Activated T-cell treated with anti-CD3 and anti-CD28 coated beads, Interleukin-2, amount 50 U/mL, for 48 hours (primary cell): ENCODE measurements at regions not wholly inside any gene's neighbourhood (a gene's known extent, or its start where the extent isn't known, plus 50 kb on each side); places are given as distances from the start of the nearest gene placed in this dataset.

Source experiments
- DNase-seq, 2 experiments: peaks; one replicate each; pipeline ENCODE4 v3.0.0-alpha.2; 2020

DNA sequence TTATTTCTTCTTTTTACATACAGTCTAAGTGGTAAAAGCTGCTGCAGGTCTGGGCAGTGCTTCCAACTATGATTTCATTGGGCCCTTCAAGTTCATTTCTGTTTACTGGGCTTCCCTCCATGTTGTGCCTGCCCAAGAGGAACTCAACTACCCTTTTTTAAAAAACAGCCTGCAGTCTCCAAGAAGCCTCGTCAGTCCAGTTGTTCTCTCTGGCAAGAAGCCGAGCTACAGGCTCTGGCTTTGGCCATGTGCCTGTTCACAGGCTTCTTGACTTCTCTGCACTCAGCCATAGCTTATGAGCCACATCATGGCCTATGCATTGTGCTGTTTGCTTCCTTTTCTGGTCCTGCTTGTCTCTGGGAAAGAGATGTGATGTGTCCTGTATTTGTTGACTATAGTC is 119.7 kb upstream of the PJA2 start:
- no peak for DNase-seq

- no peak for DNase-seq
Observed at GRCh38 chr5:109524555-109524954, 114.8 kb upstream of the PJA2 start.

- no peak for DNase-seq
Observed at GRCh38 chr5:109524026-109524425, 114.3 kb upstream of the PJA2 start.

DNA sequence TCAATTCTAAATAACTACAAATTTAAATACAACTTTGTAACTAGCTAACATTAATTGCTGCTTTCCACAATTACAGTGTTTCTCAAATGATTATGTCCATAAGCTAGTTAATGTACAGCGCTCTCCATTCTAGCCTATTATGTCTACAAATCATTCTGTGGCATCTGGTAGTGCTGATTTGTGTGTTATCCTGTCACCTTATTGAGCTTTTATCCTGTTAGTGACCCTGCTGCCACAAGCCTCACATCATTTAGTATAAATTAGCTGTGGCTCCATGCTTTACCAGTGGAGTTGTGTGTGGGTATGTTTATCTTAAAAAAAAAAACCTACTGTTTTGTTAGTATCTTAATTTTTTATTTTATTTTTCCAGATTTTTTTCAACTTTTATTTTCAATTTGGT is 112.6 kb upstream of the PJA2 start:
- no peak for DNase-seq

GRCh38 chr5:109519416-109519815 is 109.6 kb upstream of the PJA2 start:
- no peak for DNase-seq

DNA sequence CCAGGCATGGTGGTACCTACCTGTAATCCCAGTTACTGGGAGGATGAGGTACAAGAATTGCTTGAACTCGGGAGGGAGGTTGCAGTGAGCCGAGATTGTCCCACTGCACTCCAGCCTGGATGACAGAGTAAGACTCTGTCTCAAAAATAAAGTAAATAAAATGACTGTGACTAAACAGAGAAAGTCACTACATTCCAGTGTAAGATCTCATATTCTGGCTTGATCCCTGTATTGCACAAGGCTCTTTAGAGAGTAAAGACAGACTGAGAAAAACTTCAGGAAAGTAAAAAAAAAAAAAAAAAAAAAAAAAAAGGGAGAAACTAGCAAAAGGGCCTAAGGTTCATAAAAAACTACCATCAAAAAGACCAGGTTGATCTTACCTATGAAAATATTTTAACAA is 106.6 kb upstream of the PJA2 start:
- DNase-seq: no peak

DNA sequence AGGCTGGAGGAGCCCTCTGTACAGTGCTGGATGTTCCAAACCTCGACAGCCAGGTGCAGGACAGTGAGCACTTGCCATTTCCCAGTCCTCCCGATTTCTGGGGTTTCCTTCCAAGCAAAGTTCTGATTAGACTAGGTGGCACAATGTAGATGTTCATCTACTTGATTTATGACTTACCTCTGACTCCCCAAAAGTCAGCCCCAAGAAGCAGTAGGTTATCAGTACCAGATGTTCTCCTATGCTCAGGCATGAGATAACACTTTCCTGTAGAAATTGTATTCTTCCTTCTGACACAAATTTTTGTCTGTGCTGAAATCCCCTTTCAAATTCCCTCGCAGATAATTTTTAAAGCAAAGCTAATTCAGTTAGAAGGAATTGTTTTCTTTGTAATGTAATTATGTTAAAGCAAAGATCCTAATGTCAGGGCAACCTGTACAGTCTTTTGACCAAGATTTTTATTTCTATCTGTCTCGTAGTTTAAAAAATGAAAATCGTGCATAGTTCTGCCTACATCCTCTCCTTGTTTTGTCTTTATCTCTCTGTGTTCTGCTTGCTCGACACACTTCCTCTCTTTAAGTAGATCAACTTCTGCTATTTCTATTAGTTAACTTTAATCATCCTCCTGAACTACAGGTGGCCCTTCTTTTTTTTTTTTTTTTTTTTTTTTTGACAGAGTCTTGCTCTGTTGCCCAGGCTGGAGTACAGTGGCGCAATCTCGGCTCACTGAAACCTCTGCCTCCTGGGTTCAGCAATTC is 102.4 kb upstream of the PJA2 start:
- DNase-seq: no peak

DNA sequence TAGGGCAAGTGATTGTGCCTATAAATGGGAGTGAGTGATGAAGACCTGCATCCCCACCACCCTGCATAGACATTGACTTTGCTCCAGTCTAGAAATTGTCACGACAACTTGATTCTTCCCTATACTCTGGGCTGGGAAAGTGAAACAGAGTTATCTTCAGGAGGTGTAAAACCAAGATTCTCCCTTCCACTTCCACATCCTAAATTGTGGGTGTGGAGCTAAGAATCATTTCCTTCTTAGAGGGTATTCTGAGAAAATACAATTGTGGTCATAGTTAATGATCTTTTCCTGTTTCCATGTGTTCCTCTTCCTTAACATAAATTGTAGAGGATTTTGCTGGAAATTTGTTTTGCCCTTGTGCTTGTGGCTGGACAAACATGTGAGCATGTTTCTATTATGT is 96.8 kb upstream of the PJA2 start:
- DNase-seq: no peak

DNA sequence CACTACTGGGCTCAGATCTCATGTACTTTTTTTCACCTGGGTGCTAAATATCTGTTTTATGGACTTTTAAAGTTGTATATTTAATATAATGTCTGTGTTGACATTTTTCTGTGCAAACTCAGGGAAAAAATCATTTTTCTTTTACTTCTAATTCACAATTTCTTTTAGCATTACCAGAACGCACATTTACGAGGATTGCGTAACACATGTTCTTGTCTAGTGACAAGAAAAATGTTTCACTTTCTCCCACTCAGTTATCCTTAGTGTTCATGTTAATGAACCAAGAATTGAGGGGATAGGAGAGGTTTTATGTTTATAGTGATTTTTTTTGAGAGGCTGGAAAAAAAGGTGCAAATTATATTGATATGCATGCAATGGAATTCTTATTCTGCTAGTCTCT is 86.3 kb upstream of the PJA2 start:
- DNase-seq: no peak

DNA sequence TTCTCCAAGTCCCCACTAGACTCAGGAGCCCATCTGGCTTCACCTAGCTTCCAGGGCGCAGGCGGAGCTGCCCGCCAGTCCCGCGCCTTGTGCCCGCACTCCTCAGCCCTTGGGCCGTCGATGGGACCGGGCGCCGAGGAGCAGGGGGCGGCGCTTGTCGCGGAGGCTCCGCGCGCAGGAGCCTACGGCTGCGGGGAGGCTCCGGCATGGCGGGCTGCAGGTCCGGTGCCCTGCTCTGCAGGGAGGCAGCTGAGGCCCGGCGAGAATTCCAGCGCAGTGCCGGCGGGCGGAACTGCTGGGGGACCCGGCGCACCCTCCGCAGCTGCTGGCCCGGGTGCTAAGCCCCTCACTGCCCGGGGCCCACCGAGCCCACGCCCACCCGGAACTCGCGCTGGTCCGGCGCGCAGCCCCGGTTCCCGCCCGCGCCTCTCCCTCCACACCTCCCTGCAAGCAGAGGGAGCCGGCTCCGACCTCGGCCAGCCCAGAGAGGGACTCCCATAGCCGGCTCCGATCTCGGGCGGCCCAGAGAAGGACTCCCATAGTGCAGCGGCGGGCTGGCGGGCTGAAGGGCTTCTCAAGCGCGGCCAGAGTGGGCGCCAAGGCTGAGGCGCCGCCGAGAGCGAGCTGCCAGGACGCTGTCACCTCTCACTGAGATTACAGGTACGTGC is 78.1 kb upstream of the PJA2 start:
- no peak for DNase-seq

DNA sequence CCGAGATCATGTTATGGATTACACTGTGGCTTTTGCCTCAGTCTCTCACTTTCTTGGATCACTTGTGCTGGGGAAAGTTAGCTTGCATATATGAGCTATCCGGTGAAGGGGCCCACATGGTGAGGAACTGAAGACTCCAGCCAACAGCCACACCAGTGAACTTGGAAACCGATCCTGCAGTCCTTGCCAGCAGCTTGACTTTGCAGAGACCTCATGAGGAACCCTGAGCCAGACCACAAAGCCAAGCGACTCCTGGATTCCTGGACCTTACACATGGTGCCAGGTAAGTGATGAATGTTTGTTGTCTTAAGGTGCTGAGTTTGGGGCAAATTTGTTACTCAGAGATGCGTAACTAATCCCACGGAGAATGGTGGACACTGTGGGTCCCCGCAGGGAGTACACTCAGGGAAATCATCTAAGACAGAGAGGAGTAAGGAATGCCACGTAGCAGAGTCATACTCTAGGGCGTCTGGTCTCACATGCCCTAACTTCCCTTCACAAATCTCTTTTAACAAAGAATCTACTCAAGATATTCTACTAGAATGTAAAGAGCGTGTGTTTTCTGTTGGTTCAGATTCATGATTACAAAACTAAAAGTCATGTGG is 76.5 kb upstream of the PJA2 start:
- DNase-seq: no peak

DNA sequence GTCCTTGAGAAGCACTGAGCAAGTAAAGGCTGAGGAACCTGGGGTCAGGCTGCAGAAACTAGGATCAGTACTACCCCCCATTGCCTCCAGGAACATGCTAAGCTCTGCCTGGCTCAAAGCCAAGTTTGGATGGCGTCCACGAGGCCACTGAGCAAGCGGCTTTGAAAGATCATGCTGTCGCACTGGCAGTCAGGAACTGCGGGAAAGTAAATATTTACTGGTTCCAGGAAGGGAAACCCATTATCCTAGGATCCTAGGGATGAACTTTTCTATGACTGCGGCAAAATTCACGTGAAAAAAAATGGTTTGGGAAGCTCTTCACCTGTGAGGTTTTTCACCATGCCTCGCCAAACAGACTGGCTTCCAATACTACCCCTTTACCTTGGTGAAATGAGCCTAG is 75.3 kb upstream of the PJA2 start:
- no peak for DNase-seq

- no peak for DNase-seq
Observed at GRCh38 chr5:109484597-109484996, 74.8 kb upstream of the PJA2 start.

DNA sequence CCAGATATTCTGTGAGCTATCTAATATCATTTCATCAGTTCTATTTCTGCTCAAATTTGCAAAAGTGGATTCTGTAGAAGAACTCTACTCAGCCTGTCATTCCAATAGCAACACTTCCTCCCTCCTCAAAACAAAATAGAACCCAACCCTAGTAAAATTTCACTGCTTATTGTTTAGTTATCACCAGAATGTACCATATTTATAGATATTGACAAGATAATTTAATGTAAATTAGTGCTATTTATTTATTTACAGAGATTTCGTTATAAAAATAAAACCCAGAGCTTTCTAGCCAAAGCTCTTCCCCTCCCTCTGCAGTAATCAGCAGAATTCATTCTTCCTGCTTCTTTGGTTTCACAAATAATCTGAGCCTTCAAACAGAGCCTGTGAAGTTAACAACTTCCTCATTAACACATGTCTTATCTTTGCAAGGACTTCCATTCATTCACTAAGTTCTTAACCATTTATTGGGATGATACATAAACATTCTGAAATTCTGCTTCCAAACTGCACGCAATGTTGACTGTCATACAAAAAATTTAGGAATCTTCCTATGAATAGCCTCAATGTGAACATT is 73.7 kb upstream of the PJA2 start:
- DNase-seq: no peak

- DNase-seq: no peak
Observed at GRCh38 chr5:109482748-109483147, 73.0 kb upstream of the PJA2 start.

DNA sequence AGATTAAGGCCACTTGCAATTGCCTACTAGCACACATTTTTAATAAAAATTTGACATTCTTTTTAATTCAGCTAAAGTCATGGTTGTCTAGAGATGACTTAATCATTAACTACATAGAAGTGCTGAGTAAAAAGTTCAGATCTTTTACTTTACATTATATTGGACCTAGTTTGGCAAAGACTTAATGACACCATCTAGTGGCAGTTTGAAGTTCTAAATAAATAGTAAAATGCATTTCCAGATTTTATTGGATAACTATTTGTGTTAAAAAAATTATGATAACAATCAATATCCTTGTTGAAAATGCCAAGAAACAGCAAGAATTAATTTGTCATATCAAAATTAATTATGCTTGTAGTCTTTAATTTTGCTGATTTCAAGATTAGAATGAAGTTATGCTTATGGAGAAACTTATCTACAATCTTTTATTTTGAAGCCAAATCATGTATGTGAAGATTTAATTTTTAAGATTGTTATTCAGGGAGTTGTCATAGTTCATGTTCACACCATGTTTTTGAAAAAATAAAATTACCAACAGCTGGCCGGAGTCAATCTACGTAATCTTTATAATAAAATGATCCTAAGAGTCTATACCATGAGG is 69.6 kb upstream of the PJA2 start:
- DNase-seq: no peak

GRCh38 chr5:109478830-109479229 is 69.1 kb upstream of the PJA2 start:
- DNase-seq: no peak

DNA sequence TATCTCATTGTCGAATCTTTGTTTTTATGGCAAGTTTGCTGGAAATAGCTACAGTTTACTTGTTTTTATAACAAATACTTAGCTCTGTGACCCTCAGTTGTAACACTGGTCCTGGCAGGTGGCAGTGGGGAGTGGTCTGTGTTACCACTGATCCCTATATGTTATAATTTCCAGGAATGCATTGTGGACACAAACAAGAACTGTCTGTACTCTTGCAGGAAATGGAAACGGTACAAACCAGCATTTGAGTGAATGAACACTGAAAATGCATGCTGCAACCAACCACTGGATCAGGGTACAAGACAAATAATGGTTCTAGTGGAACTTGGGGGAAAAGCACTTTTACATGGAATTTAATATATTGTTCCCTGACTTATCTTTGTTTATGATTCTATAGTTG is 66.5 kb upstream of the PJA2 start:
- DNase-seq: no peak

DNA sequence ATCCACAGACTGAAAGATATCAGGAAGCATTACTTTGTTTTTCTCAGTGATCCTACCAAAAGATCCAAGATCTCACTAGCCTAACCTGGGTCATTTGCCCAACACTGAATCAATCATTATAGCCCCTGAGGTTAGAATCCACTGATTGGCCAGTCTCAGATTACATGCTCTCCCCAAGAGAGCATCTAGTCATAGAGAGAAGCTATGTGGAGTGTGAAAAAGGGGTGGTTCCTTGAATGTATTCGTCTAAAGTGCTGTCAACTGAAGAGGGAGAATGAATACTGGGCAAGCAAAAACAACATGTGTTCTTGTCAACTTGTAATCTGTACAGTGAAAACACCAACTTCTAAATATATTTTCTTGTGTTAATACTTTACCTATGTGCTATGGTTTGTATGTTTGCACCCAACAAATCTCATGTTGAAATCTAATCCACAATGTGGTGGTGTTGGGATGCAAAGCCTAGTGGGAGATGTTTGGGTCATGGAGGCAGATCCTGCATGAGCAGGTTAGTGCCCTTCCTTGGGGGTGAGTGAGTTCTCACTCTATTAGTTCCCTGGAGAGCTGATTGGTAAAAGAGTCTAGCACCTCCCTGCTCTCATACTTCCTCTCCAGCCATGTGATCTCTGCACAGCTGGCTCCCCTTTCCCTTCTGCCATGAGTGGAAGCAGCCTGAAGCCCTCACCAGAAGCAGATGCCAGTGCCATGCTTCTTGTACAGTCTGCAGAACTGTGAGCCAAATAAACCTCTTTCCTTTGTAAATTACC is 60.3 kb upstream of the PJA2 start:
- no peak for DNase-seq

- peak; percentile 74 for DNase-seq
Observed at GRCh38 chr5:109468737-109469420, 59.1 kb upstream of the PJA2 start.

DNA sequence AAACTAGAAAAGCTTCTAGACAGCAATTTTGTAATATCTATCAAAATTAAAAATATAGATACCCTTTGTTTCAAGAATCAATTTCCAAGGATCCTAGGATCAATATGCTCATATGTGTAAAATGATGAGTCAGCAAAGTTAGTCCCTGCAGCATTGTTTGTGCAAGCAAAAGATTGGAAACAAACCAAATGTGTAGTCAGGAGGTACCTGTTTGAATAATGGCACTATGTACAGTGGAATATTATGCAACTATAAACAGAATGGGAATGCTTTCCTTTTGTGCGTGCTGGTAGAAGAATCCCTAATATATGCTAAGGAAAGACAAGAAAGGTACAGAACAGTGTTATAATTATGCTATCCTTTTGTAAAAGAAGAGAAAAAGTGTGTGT is 58.5 kb upstream of the PJA2 start:
- no peak for DNase-seq

DNA sequence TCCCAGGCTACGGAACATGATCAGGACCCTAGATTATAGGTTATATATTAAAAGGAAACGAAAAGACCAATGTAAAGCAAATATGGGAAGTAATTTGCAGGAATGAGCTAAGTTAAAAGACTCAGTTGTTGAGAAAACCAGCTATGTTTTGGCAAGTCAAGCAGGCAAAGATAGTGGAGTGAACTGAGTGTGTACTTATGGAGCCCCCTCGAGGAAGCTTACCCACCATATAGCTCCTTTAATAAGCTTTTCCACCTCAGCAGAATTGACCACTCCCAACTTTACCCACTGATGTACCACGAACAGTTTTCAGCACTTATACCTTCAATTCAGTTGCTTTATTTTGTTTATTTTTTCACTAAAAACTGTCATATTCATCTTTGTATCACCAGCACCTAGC is 57.3 kb upstream of the PJA2 start:
- no peak for DNase-seq
